Left renal cortex interstitium (tissue), 4 donors: ENCODE measurements at regions not wholly inside any gene's neighbourhood (a gene's known extent, or its start where the extent isn't known, plus 50 kb on each side); places are given as distances from the start of the nearest gene placed in this dataset.
"Not testable (repeated sequence)": the region's sequence is repeated elsewhere in the genome, so short reads cannot be mapped to it uniquely, and the experiment has no call there.

ENCODE experiments used
- DNase-seq, 4 donors: peaks; one replicate each; pipeline ENCODE4 v3.0.0-alpha.2; 2013; ENCODE audit warnings: low read depth in 4 of 4, low spot score in 2 of 4, missing footprints in 1 of 4

DNA sequence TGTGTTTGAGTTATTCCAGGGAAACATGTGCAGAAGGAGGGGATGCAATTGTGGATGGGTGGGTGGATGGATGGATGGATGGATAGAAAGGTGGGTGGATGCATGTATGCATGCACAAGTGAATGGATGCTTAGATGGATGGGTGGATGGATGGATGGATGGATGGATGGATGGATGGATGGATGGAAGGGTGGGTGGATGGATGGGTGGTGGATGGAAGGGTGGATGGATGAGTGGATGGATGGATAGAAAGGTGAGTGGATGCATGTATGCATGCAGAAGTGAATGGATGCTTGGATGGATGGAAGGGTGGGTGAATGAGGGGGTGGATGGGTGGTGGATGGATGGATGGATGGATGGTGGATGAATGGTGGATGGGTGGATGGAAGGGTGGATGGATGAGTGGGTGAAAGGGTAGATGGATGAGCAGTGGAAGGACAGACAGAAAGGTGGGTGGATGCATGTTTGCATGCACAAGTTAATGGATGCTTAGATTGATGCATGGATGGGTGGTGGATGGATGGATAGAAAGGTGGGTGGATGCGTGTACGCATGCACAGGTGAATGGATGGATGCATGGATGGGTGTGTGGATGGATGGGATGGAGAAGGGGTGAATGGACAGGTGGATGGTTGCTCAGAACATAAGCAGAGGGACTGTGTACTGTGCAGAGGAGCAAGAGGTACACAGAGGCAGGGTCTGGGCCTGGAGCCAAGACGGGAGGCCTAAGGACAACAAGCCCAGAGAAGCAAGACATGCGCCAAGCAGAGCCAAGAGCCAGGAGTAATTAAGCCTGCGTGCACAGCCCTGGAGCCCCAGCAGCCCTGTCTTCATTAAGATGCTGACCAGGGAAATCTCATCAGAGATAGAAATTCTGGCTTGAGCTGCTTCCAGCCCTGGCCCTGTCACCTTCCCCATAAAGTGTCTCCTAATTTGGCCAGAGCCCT lies 84.6 kb upstream of the PPP1R26 start:
- DNase-seq = no peak

DNA sequence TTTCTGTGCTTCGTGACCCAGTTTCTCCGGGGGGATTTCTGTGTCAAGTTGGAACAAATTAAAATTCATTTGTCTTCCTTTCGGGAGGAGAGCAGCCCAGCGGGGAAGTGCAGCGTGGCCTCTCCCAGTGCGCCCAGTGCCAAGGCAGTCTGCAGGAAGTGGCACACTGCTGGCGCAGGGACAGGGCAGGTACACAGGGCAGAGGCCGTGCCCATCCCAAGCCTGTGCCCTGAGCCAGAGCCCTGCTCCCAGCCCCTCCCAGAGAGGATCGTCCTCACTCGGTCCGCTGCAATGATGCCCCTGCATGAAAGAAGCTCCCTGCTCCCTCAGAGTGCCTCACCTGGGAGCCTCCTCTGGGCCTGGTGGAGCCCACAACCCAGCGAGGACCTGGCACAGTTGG lies 82.4 kb upstream of the PPP1R26 start:
- no peak for DNase-seq

DNA sequence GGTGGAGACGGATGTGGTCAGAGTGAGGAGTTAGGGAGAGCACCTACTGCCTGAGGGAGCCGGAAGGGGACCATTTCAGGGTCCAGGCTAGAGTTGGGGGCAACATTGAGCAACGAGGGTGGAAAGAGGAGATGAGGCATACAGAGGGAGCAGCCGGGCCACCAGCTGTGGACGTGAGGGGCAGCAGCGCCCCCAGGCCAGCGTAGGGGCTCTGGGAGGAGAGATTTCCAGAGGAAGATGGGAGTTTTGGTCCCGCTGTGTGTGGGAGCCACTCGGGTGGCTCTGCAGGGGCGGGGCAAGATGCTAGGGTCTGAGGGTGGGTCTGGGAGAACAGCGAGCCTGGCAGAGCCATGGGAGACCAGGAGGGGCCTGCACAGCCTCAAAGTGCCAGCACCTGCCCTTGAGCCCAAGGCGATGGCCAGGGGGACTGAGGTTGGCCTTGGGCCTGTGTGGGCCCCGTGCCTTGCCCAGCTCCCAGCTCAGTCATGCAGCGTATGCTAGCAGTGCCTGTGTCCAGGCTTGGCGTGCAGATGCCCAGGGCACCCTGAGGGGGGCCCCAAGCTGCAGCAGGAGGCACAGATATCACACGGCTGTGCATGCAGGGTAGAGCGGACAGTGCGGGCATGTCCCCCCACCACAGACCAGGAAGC lies 80.5 kb upstream of the PPP1R26 start:
- DNase-seq = no peak

DNA sequence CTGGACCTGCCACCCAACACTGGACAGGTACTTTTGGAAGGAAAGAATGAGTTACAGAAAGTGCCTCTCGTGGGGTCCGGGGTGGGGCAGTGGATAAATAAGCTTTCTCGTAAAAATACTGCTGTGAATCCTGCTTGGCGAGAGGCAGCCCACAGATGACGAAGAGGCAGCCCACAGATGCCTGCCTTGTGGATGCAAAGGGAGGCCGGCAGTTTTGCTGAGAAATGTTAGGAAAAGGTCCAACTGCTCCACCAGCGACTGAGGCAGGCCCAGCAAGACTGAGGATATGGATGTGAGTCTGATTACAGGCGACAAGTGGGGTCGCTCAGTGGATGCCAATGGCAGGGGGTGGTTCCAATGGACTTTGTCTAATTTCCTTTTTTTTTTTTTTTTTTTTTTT lies 79.1 kb upstream of the PPP1R26 start:
- DNase-seq = no peak

DNA sequence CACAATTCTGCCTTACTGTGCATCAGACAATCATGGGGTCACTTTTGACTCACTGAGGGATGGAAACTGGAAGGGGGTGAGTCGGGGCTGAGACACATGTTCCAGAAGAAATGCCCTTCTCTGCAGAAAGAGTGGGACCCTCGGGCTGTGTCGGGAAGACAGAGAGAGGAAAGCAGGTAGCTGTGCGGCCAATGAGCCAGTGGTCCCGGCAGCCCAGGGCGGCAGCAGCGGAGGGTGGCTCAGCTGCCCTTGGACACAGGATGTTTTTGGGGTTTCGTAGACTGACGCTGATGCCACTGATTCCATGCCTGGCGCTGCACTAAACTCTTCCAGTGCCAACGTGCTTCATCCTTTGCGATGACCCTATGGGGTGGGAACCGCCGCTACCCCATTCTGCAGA lies 78.4 kb upstream of the PPP1R26 start:
- no peak for DNase-seq

DNA sequence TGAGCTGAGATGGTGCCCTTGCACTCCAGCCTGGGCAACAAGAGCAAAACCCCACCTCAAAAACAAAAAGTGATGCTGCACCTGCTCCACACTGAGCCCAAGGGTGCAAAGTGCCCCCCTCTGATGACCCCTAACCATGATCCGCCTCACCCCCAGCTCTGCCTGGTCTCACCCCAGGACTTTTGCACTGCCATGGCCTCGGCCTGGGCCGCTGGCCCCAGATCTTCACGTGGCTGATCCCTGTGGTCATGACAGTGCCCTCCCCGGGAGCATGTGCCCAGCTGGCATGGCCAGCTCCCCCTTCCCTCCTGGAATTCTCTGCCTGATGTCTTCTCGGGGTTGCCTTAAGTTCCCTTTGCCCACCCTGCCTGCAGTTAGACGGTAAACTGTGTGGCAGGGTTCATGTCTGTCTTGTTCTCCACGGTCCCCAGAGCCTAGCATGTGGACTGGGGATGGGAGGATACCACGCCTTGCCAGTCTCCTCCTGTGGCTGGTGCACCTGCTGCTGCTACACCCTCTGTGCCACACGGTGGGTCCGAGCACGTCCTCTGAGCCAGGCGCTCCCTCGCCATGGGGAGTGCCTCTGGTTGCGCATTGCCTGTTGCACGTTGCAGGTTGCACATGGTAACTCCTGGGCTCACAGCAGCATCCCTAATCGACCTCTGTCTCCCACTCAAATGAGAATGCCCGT lies 77.4 kb upstream of the PPP1R26 start:
- no peak for DNase-seq

DNA sequence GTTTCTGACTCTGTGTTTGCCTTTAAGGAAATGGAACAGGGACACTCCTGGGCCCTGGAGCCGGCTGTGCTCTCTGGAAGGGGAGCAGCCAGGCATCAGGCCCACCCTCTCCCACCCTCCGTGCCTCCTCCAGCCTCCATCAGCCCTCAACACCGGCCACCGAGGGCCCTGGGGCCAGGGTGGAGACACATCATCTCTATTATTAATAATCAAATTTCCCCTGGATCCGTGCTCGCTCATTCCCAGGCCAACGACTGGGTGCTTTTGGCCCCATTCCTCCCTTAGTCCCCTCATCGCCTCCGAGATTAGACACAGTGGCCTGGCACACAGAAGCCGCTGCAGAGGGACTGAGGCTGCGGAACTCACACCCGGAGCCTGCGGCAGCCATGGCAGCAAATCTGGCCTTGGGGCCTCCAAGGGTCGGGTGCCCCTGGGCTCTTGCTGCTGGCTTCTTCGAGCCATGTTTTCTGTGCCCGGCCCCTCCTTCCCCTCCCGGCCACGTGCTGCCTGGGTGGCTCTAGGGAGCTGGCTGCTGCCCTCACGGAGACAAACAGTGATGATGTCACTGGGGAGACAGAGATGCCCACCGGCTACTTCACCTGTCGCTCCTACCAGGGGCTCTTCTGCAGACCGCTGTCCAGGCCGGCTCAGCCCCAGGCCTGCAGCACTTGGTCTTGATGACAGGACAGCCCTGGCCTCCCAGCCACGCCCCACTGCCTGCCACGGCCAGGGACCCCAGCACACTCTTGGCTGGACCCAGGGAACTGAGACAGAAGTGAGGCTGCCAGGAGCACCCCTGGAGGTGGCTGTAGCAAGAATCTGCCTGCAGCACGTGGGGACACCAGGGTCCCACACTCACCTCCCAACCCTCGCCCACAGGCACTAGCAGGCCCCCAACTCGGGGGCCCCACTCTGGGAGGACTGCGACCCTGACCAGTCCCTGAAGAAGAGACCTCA lies 76.6 kb upstream of the PPP1R26 start:
- no peak for DNase-seq

DNA sequence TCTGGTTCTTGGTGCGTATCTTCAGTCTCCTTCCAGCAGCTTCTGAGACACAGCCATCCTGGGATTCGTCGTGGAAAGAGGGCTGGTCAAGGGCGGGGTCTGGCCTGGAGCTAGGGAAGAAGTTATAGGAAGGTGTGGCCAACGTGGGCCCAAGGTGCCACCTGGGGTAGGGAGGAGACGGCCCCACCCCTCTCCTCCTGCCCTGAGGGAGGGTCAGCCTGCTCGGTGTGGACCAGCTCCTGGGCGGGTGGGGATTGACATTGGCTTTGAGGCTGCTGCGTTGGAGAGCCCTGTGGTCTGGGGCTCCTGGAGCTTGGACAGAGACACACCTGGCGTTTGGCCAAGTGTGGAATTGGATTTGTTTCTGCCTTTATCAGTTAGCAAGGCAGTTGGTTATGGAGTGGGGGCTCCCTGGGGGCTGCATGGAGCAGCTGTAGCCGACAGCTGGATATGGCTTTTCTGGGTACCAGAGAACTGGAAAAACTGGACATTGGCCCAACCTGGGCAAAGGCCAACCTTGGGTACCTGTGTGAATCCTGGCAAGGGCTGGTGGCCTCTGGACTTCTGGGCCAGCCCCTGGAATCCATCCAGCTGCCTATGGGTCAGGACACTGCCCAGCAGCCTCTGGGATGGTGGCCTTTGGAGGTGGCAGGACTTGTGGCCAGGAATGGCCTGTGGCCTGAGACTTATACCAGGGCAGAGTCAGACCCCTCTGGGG lies 75.7 kb upstream of the PPP1R26 start:
- no peak for DNase-seq

DNA sequence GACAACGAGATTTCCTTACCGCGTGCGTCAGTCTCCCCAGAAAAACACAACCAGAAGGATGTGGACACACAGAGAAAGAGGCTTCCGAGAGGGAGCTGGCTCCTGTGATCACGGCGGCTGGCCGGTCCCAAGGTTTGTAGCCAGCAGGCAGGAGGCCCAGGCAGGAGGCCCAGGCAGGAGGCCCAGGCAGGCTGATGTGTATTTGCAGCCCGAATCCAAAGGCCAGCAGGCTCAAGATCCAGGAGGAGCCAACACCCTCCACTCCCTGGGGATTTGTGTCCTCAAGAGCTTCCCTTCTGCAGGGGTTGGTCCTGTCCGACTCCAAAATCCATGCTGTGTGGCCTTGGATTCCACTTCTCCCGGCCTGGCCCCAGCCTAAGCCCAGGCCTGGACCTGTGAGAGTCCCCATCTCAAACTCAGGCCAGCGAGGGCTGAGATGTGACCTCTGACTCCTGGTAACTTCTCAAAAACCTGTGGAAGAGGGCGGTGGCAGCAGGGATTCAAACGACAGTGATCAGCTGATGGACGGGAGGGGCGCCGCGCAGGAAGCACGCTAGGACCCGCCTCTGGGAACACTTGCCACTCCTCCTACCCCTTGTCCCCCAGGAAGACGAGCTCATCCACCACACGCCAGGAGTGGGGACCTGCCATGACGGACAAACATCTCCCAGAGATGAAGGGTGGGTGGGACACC lies 75.0 kb upstream of the PPP1R26 start:
- no peak for DNase-seq

DNA sequence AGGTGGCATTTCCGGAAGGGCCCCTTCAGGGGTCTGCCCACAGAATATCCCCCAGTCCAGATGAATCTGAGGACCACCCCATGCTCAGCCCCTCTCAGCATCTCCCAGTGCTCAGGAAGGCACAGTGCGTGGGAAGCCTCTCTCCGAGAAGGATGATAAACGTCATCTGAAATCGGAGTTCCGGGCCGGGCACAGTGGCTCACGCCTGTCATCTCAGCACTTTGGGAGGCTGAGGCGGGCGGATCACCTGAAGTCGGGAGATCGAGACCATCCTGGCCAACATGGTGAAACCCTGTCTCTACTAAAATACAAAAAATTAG lies 74.5 kb upstream of the PPP1R26 start:
- DNase-seq = not testable (repeated sequence)

DNA sequence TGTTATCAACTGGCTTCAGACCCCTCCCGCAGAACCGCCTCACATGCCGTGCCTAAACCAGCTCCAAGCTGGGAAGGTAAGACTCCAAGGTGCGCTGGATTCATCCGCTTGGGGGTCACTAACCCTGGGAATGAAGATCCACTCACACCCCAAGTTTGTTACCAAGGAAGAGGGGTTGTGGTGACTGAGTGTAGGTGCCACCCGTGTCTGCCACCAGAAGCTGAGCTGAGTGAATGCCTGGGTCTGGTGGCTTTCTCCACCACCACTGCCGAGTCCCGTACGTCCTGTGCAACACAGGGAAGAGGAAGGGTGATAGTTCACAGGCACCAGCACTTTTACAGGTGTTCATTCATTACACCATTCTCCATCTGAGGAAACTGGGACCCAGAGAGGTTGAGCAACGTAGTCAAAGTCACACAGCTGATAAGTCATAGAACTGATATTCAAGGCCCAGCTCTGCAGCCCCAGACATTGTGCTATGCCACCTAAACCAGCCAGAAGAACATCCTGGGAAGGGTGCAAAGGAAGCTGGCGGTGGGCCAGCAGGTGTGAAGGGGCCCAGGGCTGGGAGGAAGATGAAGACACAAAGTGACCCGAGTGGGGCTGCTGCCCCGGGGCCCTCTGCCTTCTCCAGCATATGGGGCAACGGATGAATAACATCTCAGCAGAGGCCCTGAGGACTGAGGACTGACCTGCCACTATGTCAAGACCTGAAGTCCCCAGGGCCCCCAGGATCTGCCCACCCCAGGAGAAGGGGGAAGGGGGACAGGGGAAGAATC lies 70.9 kb upstream of the PPP1R26 start:
- DNase-seq = no peak

DNA sequence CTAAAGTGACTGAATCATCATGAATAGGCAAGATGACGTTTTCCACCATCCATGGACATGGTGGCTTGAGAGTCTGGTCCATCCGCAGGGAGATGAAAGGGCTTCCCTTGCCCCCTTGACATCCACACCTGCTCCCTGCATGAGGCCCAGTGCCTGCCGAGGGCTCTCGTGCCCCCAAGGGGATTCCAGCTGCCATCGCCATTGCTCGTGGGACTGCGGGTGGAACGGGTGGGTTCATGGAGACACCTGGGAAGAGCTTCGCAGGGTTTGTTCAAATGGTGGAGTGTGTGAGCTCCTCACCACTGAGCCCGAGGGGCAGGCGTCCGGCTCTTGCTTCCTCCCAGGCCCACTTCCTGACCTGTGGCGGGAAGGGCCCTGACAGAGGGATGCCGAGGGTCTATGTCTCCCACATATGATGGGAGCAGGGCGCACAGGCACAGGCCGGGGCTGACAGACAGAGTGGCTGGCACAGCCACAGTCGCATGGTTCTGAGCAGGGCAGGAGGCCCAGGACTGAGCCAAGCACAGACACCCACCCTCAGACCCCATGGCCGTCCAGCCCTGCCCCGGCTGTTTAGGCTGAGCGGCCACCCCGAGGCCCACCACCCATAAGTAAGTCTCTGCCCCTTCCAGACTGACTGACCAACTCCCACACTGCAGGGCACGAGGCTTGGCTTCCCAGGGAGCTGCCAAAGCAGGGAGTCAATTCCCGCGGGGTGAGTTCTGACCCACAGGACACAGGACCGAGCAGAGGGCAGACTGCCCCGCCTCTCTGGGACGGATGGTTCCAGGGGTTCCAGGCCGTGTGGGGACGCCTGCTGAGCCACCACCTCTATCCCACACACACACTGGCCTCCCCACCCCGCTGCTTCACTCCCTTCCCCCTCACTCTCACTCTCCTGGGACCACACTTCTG lies 70.0 kb upstream of the PPP1R26 start:
- DNase-seq = no peak

DNA sequence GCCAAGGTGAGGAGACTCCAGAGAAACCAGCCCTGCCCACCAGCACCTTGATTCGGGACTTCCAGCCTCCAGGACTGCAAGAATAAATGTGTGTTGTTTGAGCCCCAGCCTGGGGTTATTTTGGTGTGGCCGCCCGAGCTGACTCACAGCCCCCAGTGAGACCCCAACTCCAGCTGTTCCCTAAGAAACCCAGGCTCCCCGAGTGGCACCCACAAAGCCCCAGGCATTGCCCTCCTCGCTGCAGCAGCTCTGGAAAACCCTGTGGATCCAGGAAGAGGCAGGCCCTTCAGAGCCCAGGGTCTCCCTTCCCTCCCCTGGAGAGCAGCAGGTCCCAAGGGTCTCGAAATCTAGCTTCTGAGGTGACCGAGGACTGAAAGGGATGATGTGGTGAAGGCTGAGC lies 69.2 kb upstream of the PPP1R26 start:
- DNase-seq = no peak

DNA sequence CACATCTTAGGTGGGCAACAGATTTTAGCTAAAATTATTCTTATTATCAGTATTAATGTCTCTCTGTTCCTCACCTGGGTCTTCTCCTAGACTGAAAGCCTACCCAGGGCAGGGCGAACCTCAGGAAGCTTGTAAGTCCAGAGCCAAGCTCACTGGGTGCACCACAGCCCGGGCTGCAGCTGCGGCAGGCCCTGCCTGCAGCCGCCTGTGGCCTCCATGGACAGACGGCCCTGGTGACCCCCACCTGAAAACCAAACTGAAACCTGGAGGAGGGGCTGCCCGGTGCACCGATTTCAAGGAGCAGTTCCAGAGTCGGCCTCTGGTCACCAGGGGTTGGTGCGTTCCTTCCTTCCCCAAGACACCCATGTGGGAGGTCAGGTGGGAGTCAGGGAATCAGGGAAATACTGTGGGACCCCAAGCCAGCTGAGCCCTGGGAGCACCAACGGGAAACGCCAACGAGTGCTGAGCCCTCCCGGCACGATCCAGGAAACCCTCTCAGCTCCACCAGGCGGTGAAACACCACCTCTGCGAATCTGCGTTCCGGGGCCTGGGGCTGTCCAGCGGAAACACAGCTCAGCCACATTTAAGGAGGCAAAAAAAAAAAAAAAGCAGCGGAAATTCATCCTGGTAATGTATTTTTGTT lies 68.6 kb upstream of the PPP1R26 start:
- DNase-seq = no peak

DNA sequence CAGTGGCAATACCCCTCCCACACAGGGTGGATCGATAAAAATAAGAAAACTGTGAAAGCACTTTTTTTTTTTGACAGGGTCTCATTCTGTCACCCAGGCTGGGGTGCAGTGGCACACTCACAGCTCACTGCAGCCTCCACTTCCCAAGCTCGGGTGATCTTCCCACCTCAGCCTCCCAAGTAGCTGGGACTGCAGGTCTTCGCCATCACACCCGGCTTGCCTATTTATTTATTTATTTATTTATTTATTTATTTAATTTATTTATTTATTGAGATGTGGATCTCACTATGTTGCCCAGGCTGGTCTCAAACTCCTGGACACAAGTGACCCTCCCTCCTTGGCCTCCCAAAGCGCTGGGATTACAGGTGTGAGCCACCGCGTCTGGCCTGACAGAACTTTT lies 68.0 kb upstream of the PPP1R26 start:
- not testable (repeated sequence) for DNase-seq

DNA sequence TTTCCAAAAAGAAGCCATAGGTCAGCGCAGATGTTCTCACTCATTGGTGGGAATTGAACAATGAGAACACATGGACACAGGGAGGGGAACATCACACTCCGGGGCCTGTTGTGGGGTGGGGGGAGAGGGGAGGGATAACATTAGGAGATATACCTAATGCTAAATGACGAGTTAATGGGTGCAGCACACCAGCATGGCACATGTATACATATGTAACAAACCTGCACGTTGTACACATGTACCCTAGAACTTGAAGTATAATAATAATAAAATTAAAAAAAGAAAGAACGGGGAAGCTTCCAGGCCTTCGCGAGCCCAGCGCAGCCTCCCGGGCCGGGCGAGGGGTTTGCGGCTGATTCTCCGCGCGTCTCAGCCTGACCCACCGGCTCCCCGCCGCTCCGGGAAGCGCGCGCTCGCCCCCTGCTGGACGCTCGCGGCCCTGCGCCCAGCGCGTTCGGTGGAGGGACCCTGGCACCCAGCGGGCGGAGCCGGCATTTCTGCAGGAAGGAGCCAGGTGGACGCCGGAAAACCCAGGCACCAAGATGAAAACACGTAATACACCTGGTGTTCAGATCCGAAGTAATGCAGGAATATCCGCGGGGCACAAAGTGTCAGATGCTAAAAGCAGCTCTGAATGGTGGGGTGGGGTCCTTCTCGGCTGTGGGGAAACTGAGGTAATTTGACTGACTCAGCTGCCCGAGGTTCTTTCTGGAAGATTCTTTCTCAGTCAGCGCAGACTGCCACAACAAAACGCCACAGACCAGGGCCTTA lies 67.1 kb upstream of the PPP1R26 start:
- peak; percentile 6 to 54 (median 45) for DNase-seq
